ENCODE measurements at regions not wholly inside any gene's neighbourhood (a gene's known extent, or its start where the extent isn't known, plus 50 kb on each side); places are given as distances from the start of the nearest gene placed in this dataset.

- no peak for DNase-seq
These were observed 368.9 kb downstream of the CDH9 start for GRCh38 chr5:26669523-26669922.

DNA sequence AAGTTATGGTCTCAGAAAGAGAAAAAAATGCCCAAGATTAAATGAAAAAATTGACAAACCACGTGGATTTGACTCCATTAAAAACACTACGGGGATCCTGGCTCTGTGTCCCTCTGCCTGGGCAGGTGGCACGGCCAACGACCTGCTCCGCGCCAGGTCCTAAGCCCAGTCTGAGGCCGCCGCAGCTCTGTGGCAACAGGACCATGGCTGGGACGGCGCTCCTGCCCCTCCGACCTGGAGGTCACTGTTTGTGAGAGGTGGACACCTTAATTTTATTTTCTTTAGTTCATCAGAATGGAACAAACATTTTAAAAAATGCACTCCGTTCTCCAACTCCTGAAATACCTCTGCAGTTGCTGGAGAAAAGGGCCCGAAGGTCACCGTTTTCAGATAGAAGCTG, 369.4 kb downstream of the CDH9 start:
- DNase-seq: no peak

GRCh38 chr5:26666371-26666770, 372.0 kb downstream of the CDH9 start:
- no peak for DNase-seq

GRCh38 chr5:26663500-26663899, 374.9 kb downstream of the CDH9 start:
- no peak for DNase-seq

DNA sequence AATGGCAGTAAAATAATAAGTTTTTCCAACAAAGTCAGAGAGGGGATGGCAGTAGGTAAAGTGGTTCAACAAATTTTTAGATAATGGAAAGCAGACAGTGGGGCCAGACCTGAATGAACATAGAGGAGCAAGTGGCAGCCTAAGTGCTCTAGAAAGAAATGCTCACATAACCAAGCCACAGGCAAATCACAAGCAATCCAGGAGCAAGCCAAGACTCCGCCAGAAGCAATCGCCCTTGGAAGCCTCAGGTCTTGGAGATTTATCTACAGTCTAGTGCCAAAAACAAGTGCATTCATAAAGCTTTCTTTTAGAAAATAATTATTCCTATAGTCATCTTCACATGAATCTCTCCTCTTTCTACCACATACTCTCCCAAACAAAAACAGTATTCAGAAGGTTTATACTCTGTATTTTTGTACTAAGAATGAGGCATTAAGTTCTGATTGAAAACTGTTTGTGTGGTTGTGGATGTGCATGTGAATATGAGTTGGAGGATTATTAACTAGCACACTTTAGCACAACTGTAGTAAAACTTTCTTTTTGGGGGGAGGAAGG, 375.5 kb downstream of the CDH9 start:
- no peak for DNase-seq

- no peak for DNase-seq
These were observed 378.3 kb downstream of the CDH9 start for GRCh38 chr5:26660116-26660515.

DNA sequence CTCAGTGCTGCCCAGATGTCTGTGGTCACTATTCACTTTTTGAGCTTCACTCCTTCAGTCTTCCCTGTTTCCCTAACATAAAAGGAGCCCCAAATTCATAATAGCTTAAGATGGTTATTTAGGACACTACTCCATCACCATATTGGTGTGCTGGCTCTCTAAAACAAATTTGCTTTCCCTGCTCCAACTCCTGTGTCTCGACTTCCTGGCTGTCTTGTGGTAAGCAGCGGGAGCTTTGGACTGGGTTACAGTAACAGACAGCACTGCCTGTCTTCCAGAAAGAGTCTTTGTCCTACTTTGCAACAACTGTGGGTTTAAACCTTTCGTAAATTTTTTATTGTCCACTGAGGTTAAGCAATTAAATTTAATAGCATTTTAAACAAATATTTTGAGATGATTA, 389.4 kb downstream of the CDH9 start:
- DNase-seq: no peak

GRCh38 chr5:26647781-26648180, 390.6 kb downstream of the CDH9 start:
- DNase-seq: no peak

- DNase-seq: no peak
These were observed 392.7 kb downstream of the CDH9 start for GRCh38 chr5:26645659-26646058.

- DNase-seq: no peak
These were observed 396.9 kb downstream of the CDH9 start for GRCh38 chr5:26641492-26641891.

GRCh38 chr5:26625099-26625498, 413.3 kb downstream of the CDH9 start:
- no peak for DNase-seq

- DNase-seq: no peak
These were observed 415.4 kb downstream of the CDH9 start for GRCh38 chr5:26622947-26623346.

DNA sequence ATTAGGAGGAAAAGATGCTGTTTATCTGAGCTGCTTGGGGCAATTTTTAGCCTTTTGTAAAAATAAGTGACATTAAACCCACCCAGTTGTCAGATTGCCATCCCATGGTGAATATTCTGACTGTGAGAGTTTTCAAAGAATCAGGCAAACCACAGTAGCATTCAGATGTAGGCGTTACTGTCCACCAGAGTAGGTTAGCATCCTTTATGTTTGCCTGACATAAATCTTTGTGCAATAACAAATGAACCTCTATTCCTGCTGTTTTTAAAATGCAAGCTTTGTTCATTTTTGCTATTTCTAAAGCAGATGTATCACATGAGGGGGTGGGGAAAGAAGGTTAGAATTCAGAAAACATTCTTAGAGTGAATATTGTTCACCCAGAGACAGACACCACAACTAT, 427.8 kb downstream of the CDH9 start:
- DNase-seq: no peak

- DNase-seq: no peak
These were observed 436.8 kb downstream of the CDH9 start for GRCh38 chr5:26601563-26601962.

DNA sequence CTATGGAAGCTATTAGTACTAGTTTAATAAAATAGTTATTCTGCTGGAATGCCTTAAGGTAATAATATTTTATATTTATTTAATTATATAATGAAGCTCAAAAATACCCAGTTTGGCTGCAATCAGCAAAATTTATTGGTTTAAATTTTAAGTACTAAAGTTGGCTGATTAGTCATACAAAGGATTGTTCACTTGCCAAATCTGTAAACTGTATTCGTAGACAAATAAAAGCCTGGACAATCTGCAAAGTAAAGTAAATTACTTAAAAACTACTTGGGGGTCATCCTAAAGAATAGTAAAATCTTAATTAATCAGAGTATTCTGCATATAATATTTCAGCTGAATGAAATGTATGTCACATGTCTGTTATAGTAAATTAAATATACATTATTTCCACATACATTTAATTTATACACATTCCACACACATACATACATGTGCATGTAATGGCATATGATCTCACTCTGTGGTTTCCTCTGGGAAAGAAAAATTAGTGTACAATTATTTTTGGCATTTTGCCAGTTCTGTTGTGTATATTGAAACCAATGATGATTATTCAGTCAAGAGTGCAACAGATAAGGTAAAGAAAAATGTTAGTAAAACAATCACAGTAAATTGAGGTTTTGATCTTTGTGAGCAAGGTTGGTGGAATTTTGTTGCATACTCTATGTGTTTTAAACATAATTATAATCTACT, 455.9 kb downstream of the CDH9 start:
- DNase-seq: no peak

GRCh38 chr5:26579712-26580111, 458.7 kb downstream of the CDH9 start:
- DNase-seq: no peak

GRCh38 chr5:26578002-26578401, 460.4 kb downstream of the CDH9 start:
- no peak for DNase-seq

DNA sequence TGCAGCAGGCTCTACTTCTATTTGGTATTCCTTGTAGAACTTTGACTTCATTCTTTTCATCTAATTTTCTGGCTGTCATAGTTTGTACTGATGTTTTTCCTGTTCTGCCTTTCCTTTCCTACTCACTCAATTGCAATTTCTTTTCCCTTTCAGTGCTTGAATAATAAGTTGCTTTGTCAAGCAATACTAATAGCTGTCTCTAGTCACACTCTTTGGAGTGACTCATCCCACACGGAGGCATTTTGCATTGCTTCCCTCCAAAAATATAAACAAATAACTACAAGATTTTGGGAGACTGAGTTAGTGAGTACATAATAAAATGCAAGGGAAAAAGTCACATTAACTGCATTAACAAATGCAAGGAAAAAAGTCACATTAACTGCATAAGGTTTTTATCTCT, 465.9 kb downstream of the CDH9 start:
- no peak for DNase-seq

- DNase-seq: no peak
These were observed 468.5 kb downstream of the CDH9 start for GRCh38 chr5:26569929-26570258.

GRCh38 chr5:26569241-26569928, 469.0 kb downstream of the CDH9 start:
- DNase-seq: no peak

GRCh38 chr5:26568316-26568715, 470.1 kb downstream of the CDH9 start:
- no peak for DNase-seq

DNA sequence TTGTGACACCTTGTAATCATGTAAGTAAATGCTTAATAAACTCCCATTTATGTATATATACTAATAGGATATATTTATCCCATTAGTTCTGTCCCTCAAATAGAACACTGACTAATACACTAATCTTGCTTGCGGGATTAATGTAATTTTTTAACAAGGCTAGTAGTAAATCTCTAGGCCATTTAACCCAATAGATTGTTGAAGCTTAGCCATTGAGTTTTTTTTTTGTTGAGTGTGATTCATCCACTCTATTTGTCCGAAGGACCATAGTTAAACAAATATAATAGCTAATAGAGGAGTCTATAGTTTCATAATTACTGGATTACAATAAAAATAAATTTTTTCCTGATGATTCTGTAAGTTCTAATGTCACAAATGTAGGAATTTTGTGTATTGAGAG, 474.4 kb downstream of the CDH9 start:
- no peak for DNase-seq

DNA sequence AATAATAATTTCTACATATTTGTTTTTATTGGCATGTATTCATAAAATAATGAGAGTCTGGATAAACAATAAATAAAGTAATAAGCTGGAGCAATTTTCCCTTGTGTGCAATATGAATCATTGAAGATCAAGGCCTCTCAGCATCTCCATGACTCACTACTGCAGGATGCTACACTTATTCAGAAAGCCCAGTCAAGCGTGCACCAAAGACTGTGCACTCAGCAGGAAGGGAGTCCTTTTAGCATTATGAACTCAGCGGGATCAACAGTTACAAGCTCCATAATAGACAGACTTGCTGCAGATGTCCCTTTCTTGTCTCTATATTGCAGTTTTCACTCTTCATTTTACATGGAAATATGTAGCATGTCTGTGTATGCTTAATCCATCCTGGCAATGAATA, 485.3 kb downstream of the CDH9 start:
- DNase-seq: peak; percentile 89

- no peak for DNase-seq
These were observed 494.4 kb downstream of the CDH9 start for GRCh38 chr5:26543987-26544386.

DNA sequence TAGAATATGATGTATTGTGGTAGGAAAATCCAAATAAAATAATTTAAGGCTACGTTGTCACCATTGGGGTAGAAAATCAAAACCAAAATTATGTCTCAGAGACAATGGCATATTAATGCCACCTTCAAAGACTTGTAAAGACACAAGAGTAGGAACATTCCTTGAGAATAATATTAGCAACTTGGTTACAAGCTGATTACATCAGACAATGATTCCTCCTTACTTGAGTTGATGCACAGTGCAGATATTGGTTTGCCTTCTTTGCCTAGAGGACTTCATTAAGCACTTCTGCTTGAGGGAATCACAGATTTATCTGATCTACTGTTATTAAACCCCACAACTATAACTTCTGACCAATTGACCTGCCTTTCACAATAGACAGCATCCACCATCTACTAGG, 500.2 kb downstream of the CDH9 start:
- DNase-seq: no peak
